Common myeloid progenitor, CD34-positive (primary cell): ENCODE measurements at regions not wholly inside any gene's neighbourhood (a gene's known extent, or its start where the extent isn't known, plus 50 kb on each side); places are given as distances from the start of the nearest gene placed in this dataset.

Experiments
- CTCF ChIA-PET: fragments of 350-600 bp; sonication (Branson Sonifier 250); formaldehyde crosslinking; loops from one replicate; lab custom pipeline; 2021; ENCODE audit warnings: antibody characterized with exemption; lab: Charles Lee
- POLR2A ChIA-PET: fragments of 350-600 bp; sonication (Branson Sonifier 250); formaldehyde crosslinking; loops from one replicate; lab custom pipeline; 2021; ENCODE audit warnings: antibody characterized with exemption; lab: Charles Lee
- DNase-seq, 3 donors: peaks; one replicate each; pipeline versions ENCODE4 v3.0.0 to v3.0.0-alpha.2; 2013
- H3K27ac ChIP-seq, 2 experiments: 1 replicate in 1 of 2; 2 replicates in 1 of 2; pipeline ENCODE4 v1.7.0; 2013; ENCODE audit warnings: inconsistent platforms in 2 of 2, low read length in 2 of 2, mild to moderate bottlenecking in 2 of 2, low read depth in 1 of 2, moderate library complexity in 1 of 2; ENCODE audit not compliant: severe bottlenecking in 2 of 2, insufficient read depth in 1 of 2, poor library complexity in 1 of 2
- H3K27me3 ChIP-seq, 5 experiments: replicated peaks in 2 of 5; 1 replicate in 3 of 5; 2 replicates in 2 of 5; pipeline versions ENCODE4 v1.6.1 to v1.7.0; 2013; ENCODE audit warnings: low read length in 4 of 5, mild to moderate bottlenecking in 2 of 5, moderate library complexity in 2 of 5, inconsistent platforms in 1 of 5; ENCODE audit not compliant: insufficient read depth in 5 of 5, control insufficient read depth in 4 of 5
- H3K36me3 ChIP-seq, 4 experiments: 1 replicate in 2 of 4; 2 replicates in 2 of 4; pipeline versions ENCODE4 v1.6.1 to v1.7.0; 2013; ENCODE audit warnings: low read length in 3 of 4, control low read depth in 1 of 4, mild to moderate bottlenecking in 1 of 4; ENCODE audit not compliant: control insufficient read depth in 4 of 4, insufficient read depth in 4 of 4
- H3K4me1 ChIP-seq, 4 experiments: 1 replicate in 3 of 4; 2 replicates in 1 of 4; pipeline versions ENCODE4 v1.6.1 to v1.7.1; 2013; ENCODE audit warnings: low read length in 3 of 4, mild to moderate bottlenecking in 3 of 4, control low read depth in 1 of 4, inconsistent platforms in 1 of 4, moderate library complexity in 1 of 4; ENCODE audit not compliant: control insufficient read depth in 4 of 4, insufficient read depth in 4 of 4; ENCODE audit errors: control extremely low read depth in 1 of 4
- H3K4me3 ChIP-seq, 7 experiments: 1 replicate in 4 of 7; 2 replicates in 3 of 7; pipeline versions ENCODE4 v1.5.1 to v1.7.0; 2013; ENCODE audit warnings: mild to moderate bottlenecking in 7 of 7, low read length in 6 of 7, moderate library complexity in 6 of 7, inconsistent platforms in 2 of 7, low read depth in 2 of 7, control low read depth in 1 of 7; ENCODE audit not compliant: insufficient read depth in 4 of 7, control insufficient read depth in 1 of 7; ENCODE audit errors: extremely low read depth in 1 of 7
- H3K9me3 ChIP-seq, 5 experiments: 1 replicate in 4 of 5; 2 replicates in 1 of 5; pipeline versions ENCODE4 v1.6.1 to v1.7.1; 2013; ENCODE audit warnings: low read length in 4 of 5, mild to moderate bottlenecking in 2 of 5, inconsistent platforms in 1 of 5, low read depth in 1 of 5, moderate library complexity in 1 of 5; ENCODE audit not compliant: control insufficient read depth in 4 of 5, insufficient read depth in 2 of 5; ENCODE audit errors: control extremely low read depth in 1 of 5
- WGBS: methylation state at CpG from one replicate; pipeline ENCODE4 v1.1.5; 2013; ENCODE audit not compliant: insufficient coverage; 5-methylcytosine and 5-hydroxymethylcytosine counted together

DNA sequence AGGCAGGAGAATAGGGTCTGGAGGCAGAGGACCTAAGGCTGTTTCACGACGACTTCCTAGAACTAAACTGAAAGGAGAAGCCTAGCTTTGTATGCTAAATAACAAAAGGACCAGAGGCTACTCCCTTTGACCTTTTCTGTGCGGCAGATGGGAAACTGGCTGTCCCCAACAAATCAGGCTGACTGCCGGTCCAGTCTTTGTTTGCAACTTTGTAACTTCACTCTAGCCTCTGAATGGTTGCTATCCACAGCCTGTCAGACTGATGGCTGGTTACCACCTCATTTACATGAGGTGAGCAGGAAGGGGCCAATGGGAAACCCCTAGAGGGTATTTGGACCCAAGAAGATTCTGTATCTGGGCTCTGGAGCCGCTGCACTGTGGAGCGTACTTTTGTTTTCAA, 132.6 kb upstream of the SHH start:
- CTCF ChIA-PET = no interaction called here
- peaks cover 0 to 8% (median 0%) of the 10 kb centered on the region in 5 experiments for H3K9me3 ChIP-seq
- H3K4me1 ChIP-seq = peaks cover 0 to 3% (median 0%) of the 10 kb centered on the region in 4 experiments
- peaks cover 0 to 9% (median 0%) of the 10 kb centered on the region in 5 experiments for H3K27me3 ChIP-seq
- no peak for DNase-seq
- H3K4me3 ChIP-seq = no peak overlapping the region
- H3K27ac ChIP-seq = no peak overlapping the region
- H3K36me3 ChIP-seq = no peaks in the 10 kb centered on the region
- POLR2A ChIA-PET = no interaction called here
- WGBS = 94% methylated on average over 6 of the region's 6 CpGs

DNA sequence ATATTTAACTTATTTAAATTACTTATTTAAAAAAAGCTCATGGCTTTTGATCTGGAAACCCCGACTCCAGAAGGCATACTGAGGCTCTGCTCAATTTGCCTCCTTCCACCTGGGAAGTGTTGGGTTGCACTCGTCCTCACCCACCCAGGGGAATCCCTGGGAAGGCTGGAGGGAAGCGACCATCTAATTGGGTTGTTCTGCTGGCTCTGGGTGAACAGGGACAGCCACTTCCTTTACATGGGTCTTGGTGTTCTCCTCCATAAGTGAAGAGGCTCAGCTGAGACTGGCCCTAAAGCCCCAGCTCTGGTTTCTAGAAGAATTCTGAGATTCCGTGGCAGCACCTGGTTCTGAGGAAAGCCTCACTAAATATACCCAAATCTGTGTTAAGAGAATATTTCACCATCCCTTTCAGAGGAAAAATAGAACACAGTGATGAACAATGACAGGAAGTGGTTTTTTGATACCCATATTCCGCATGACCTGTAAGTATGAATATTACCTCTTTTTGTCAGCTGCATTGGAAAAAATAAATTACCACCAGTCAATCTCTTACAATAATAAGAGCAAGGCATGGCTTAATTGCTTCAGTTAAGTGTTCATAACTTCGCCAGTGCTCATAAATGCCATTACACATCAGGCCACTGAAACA, 131.1 kb upstream of the SHH start:
- ChIA-PET CTCF (no interaction called here), POLR2A (no interaction called here)
- peaks cover 0 to 9% (median 1%) of the 10 kb centered on the region in 5 experiments for H3K9me3 ChIP-seq
- peaks cover 0 to 9% (median 0%) of the 10 kb centered on the region in 5 experiments for H3K27me3 ChIP-seq
- H3K36me3 ChIP-seq = no peaks in the 10 kb centered on the region
- H3K4me1 ChIP-seq = peaks cover 0 to 2% (median 0%) of the 10 kb centered on the region in 4 experiments
- H3K4me3 ChIP-seq = no peak overlapping the region
- 78% methylated on average over 5 of the region's 6 CpGs for WGBS
- DNase-seq = no peak
- H3K27ac ChIP-seq = no peak overlapping the region

DNA sequence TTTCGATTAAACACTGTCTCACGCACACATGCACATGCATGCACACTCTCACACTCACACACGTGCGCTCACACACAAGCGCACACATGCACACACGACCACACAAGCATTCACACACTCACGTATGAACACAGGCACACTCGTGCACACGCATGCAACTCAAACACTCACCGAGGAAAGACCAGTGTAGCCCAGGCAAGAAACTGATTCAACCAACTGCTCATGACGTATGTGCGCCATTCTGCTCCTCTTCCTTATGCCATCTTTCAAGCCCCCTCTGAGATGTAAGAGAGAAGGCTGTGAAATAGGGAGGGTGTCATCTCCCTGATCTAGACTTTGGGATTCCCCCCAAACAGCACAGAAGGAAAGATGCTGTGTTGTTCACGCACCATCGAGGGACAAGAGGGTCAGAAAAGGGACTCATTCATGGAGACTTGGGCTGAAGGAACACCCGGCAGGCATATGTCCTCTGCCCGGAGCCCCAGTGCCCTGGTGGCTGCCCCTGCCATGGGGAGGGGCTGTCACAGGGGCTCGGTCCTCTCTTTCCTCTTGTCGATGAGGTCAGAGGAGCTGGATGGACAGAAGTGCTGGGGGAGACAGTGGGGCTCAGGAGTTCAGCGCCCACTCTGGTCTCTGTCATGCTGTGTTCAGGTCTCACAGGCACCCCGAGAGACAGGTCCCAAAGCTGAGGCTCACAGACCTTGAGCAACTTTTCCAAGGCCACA, 130.1 kb upstream of the SHH start:
- no peak for DNase-seq
- Histone ChIP-seq H3K27ac (no peak overlapping the region), H3K4me3 (no peak overlapping the region), H3K27me3 (peaks cover 0 to 9% (median 0%) of the 10 kb centered on the region in 5 experiments), H3K36me3 (no peaks in the 10 kb centered on the region), H3K4me1 (no peaks in the 10 kb centered on the region), H3K9me3 (peaks cover 0 to 11% (median 1%) of the 10 kb centered on the region in 5 experiments)
- POLR2A ChIA-PET = no interaction called here
- 86% methylated on average over 18 of the region's 20 CpGs for WGBS
- CTCF ChIA-PET = no interaction called here

DNA sequence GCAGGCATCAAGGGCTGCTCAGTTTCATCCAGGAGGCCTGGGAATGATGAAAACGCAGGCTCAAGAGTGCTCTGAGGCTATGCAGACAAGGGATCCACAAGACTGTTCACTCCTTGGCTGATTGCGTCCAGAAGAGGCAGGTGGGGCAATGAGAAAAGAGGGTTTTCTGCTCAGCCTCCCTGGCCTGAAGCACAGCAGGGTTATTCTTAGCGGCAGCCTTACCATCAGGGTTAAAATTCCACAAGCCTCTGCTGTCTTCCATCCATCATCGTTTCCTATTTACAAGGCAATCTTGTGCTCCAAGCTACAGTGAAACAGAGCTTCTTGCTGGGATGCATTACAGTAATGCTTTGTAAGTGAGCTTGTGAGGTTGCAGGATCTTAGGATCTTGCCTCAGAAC, 129.4 kb upstream of the SHH start:
- no peak for DNase-seq
- CTCF ChIA-PET = no interaction called here
- Histone ChIP-seq H3K9me3 (peaks cover 0 to 11% (median 1%) of the 10 kb centered on the region in 5 experiments), H3K4me3 (no peak overlapping the region), H3K27me3 (peaks cover 0 to 9% (median 0%) of the 10 kb centered on the region in 5 experiments), H3K27ac (no peak overlapping the region), H3K4me1 (no peaks in the 10 kb centered on the region), H3K36me3 (no peaks in the 10 kb centered on the region)
- POLR2A ChIA-PET = no interaction called here
- 53% methylated on average over 4 of the region's 4 CpGs for WGBS

DNA sequence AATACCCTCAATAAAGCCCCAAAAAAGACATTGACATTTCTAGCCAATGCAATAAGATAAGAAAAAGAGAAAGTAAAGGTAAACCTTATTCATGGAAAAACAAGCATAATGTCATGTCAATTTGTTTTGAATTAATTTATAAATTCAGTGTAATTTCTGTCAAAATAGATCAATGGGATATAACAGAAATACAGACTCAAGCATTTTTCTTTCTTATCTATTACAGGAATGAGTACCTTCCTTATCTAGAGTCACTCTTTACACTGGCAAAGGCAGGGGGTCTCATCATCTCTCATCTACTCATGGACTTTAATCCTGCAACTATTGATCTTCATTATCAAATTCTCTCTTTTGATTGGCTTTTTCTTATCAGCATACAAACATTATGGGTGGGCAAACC, 127.1 kb upstream of the SHH start:
- ChIA-PET CTCF (no interaction called here), POLR2A (no interaction called here)
- DNase-seq = no peak
- Histone ChIP-seq H3K27ac (no peak overlapping the region), H3K36me3 (no peaks in the 10 kb centered on the region), H3K27me3 (peaks cover 0 to 9% (median 0%) of the 10 kb centered on the region in 5 experiments), H3K9me3 (peaks cover 0 to 4% (median 1%) of the 10 kb centered on the region in 5 experiments), H3K4me1 (no peaks in the 10 kb centered on the region), H3K4me3 (no peak overlapping the region)

DNA sequence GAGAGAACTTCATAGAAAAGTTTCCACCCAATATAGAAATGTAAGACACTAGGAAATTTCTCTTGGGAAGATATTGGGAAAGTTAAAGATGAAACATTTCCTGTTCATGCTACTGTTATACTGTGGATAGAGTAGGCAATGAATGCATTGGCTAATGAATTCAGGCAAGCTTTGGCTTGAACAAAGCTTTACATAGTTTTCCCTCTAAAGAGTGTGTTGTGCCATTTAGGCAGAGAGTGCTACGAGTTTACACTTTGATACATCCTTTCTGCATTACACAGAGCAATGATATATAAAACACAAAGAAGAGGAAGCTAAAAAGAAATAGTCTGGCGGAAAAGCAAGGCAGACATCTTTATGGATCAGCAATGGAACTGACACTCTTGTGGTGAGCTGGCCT, 125.9 kb upstream of the SHH start:
- Histone ChIP-seq H3K27me3 (peaks cover 0 to 9% (median 0%) of the 10 kb centered on the region in 5 experiments), H3K36me3 (no peaks in the 10 kb centered on the region), H3K9me3 (peaks cover 0 to 4% (median 1%) of the 10 kb centered on the region in 5 experiments), H3K27ac (no peak overlapping the region), H3K4me1 (no peaks in the 10 kb centered on the region), H3K4me3 (no peak overlapping the region)
- ChIA-PET POLR2A (no interaction called here), CTCF (no interaction called here)
- WGBS = 0% methylated on average over 1 of the region's 2 CpGs
- no peak for DNase-seq

DNA sequence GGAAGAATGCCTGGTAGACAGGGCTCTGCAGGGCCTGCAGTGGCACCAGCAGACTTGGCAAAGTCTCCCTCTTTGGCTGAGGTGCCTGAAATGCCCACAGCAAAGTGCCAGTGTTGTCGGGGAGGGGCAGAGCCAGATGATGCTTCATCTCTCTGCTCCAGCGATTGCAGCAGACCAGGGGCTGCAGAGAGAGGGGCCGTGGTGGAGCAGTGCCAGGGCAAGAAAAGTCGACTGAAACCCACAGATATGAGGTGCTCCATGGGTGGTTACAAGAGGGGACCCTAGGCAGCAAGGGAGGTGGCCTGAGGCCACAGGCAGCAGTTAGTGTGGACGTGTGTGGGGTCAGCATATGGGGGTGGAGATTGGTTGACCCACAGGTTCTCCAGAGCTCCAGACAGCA, 123.5 kb upstream of the SHH start:
- 69% methylated on average over 5 of the region's 5 CpGs for WGBS
- H3K27me3 ChIP-seq = peaks cover 0 to 1% (median 0%) of the 10 kb centered on the region in 5 experiments
- no peak for DNase-seq
- ChIA-PET CTCF (no interaction called here), POLR2A (no interaction called here)
- H3K9me3 ChIP-seq = peaks cover 0 to 4% (median 1%) of the 10 kb centered on the region in 5 experiments
- no peak overlapping the region for H3K27ac ChIP-seq
- H3K4me3 ChIP-seq = no peak overlapping the region
- no peaks in the 10 kb centered on the region for H3K4me1 ChIP-seq
- no peaks in the 10 kb centered on the region for H3K36me3 ChIP-seq
